GM18519 (cell line): ENCODE measurements at regions not wholly inside any gene's neighbourhood (a gene's known extent, or its start where the extent isn't known, plus 50 kb on each side); places are given as distances from the start of the nearest gene placed in this dataset.
"Not testable (repeated sequence)": the region's sequence is repeated elsewhere in the genome, so short reads cannot be mapped to it uniquely, and the experiment has no call there.

ENCODE experiments used
- ATAC-seq: cut with Tn5 transposase; IDR thresholded peaks from one replicate; pipeline ENCODE4 v1.9.1; 2021; ENCODE audit warnings: mild to moderate bottlenecking, moderate library complexity; ENCODE audit not compliant: unreplicated experiment, low FRiP score

- ATAC-seq: no peak
Observed at GRCh38 chr21:15301014-15301413, 236.2 kb upstream of the NRIP1 start.

- ATAC-seq: no peak
Observed at GRCh38 chr21:15301736-15302135, 236.9 kb upstream of the NRIP1 start.

DNA sequence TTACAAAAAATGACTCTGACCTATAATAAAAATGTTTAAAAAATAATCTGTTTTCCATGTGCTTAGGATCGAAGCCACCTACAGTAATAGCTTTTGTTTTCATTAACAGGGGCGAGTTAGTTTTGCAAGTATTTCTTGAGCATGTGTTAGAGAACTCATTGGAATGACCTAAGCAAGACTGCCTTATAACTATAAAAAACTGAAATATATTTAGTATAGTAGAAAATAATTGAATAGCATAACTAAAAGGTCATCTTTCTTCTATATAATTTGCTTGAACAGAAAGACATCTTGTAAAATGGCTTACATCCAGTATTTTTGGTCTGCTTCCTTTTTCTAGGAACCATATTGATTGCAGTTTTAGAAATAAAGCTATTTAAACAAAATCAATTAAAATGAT is 241.5 kb upstream of the NRIP1 start:
- no peak for ATAC-seq

- no peak for ATAC-seq
Observed at GRCh38 chr21:15308333-15308732, 243.5 kb upstream of the NRIP1 start.

- ATAC-seq: no peak
Observed at GRCh38 chr21:15309022-15309590, 244.3 kb upstream of the NRIP1 start.

GRCh38 chr21:15309721-15310120 is 244.9 kb upstream of the NRIP1 start:
- ATAC-seq: no peak

GRCh38 chr21:15311510-15311909 is 246.7 kb upstream of the NRIP1 start:
- no peak for ATAC-seq

DNA sequence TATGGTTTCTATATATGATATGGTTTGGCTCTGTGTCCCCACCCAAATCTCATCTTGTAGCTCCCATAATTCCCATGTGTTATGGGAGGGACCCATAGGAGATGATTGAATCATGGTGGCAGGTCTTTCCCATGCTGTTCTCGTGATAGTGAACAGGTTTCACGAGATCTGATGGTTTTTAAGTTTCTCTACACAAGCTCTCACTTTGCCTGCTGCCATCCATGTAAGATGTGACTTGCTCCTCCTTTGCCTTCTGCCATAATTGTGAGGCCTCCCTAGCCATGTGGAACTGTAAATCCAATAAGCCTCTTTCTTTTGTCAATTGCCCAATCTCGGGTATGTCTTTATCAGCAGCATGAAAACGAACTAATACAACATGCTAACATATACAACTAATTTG is 252.2 kb upstream of the NRIP1 start:
- ATAC-seq: not testable (repeated sequence)

DNA sequence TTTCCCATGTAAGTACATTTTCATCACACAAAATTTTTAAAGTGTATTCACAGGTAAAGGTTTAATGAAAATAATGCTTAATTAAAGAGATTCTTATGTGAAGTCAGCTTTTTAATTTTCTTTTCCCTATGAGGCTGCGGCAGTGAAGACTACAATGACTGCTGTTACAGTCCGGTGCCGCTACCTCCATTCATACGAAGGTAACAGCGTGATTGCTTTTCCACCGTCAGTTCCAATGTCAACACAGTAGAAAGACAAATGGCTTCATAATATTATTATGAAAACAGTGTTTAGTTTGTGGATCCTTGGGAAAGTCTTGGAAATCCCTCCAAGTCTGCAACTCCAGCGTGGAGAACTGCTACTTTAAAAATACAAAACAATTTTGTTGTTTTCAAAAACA is 254.9 kb upstream of the NRIP1 start:
- no peak for ATAC-seq

- ATAC-seq: no peak
Observed at GRCh38 chr21:15324542-15324941, 259.7 kb upstream of the NRIP1 start.

DNA sequence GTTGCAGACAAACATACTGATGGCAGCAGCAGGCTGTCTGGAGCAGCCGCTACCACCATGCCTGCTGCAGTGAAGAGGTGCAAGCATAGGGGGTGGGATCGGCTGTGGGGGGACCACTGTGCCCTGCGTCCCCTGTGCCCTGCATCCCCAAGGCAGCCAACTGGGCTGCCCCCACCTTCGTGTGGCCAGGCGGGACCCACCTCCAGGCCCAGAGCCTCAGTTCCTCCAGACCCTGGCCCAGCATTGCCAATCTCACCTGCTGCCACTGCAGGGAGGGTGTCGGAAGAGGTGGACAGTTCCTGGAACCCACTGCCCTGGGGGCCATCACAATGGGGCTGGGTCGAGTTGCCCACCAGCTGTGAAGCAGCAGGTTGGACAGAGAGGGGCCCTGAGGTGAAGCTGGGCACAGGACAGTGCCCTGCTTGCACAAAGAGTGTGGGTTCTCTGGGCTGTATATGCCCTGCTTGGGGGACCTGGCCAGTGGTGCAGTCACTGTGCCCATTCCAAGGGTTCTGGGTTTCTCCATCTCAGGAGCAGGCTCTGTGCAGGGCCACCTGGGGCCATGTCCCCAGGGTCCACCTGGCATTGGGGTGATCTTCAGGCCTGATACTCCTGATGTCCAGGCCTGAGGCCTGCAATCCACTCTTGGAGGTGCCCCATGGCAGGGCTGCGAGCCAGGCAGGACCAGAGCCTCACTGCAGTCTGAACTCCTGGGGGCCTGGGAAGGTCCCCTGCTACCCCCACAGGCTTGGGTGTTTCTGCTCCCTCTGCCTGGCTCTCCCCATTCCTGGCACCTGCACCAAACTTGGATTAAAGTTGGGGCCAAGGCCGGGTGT is 261.4 kb upstream of the NRIP1 start:
- no peak for ATAC-seq

- ATAC-seq: no peak
Observed at GRCh38 chr21:15327637-15328265, 263.0 kb upstream of the NRIP1 start.

- no peak for ATAC-seq
Observed at GRCh38 chr21:15329191-15329590, 264.4 kb upstream of the NRIP1 start.

GRCh38 chr21:15330872-15331271 is 266.1 kb upstream of the NRIP1 start:
- no peak for ATAC-seq

- ATAC-seq: no peak
Observed at GRCh38 chr21:15332572-15332971, 267.8 kb upstream of the NRIP1 start.

GRCh38 chr21:15333136-15333710 is 268.4 kb upstream of the NRIP1 start:
- no peak for ATAC-seq

GRCh38 chr21:15333951-15334350 is 269.2 kb upstream of the NRIP1 start:
- no peak for ATAC-seq

GRCh38 chr21:15343066-15343465 is 278.3 kb upstream of the NRIP1 start:
- ATAC-seq: no peak

GRCh38 chr21:15352009-15352408 is 287.2 kb upstream of the NRIP1 start:
- ATAC-seq: no peak

DNA sequence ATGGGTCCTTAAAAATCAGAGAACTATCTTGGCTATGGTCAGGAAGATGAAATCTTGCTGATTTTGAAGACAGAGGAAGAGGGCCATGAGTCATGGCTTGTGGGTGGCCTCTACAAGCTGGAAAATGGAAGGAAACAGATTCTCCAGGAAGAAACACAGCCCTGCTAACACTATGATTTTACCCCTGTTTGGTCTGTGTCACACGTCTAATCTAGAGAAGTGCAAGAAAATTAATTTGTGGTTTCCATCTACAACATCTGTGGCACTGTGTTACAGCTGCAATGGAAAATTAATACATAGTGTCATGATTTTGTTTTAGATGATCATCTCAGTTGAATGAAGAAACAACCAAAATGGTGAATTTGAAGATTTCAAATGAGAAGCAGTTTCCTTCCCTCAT is 288.7 kb upstream of the NRIP1 start:
- no peak for ATAC-seq

GRCh38 chr21:15354516-15354915 is 289.7 kb upstream of the NRIP1 start:
- no peak for ATAC-seq
